DMS79 treated with DMSO at 0.1 percent for 48 hours (cell line): ENCODE measurements at regions not wholly inside any gene's neighbourhood (a gene's known extent, or its start where the extent isn't known, plus 50 kb on each side); places are given as distances from the start of the nearest gene placed in this dataset.

Experiments used
- DNase-seq: peaks from one replicate; lab custom pipeline; 2025; lab: John Stamatoyannopoulos, UW

- DNase-seq, result no peak
These were observed 507.7 kb downstream of the MN1 start for GRCh38 chr22:27293721-27294445.

- no peak for DNase-seq
These were observed 506.5 kb downstream of the MN1 start for GRCh38 chr22:27295040-27295439.

- no peak for DNase-seq
These were observed 506.0 kb downstream of the MN1 start for GRCh38 chr22:27295605-27296004.

GRCh38 chr22:27296091-27296675 lies 505.4 kb downstream of the MN1 start:
- no peak for DNase-seq

- no peak for DNase-seq
These were observed 504.4 kb downstream of the MN1 start for GRCh38 chr22:27297125-27297524.

GRCh38 chr22:27298332-27298731 lies 503.2 kb downstream of the MN1 start:
- DNase-seq, result no peak

GRCh38 chr22:27298742-27299141 lies 502.8 kb downstream of the MN1 start:
- DNase-seq, result no peak

- DNase-seq, result no peak
These were observed 502.1 kb downstream of the MN1 start for GRCh38 chr22:27299181-27300085.

- DNase-seq, result no peak
These were observed 500.8 kb downstream of the MN1 start for GRCh38 chr22:27300536-27301285.

GRCh38 chr22:27302501-27302900 lies 499.1 kb downstream of the MN1 start:
- DNase-seq, result no peak

- no peak for DNase-seq
These were observed 497.8 kb downstream of the MN1 start for GRCh38 chr22:27303718-27304117.

GRCh38 chr22:27306771-27307170 lies 494.8 kb downstream of the MN1 start:
- no peak for DNase-seq

- no peak for DNase-seq
These were observed 493.9 kb downstream of the MN1 start for GRCh38 chr22:27307545-27308247.

- no peak for DNase-seq
These were observed 493.0 kb downstream of the MN1 start for GRCh38 chr22:27308513-27308912.

- DNase-seq, result no peak
These were observed 491.9 kb downstream of the MN1 start for GRCh38 chr22:27309697-27310096.

GRCh38 chr22:27310966-27311697 lies 490.4 kb downstream of the MN1 start:
- no peak for DNase-seq

- no peak for DNase-seq
These were observed 489.6 kb downstream of the MN1 start for GRCh38 chr22:27311698-27312550.

GRCh38 chr22:27312565-27312964 lies 489.0 kb downstream of the MN1 start:
- DNase-seq, result no peak

GRCh38 chr22:27312966-27313855 lies 488.3 kb downstream of the MN1 start:
- no peak for DNase-seq
